SK-N-SH treated with all-trans-retinoic acid at 6 μM for 48 hours (cell line): ENCODE measurements at regions not wholly inside any gene's neighbourhood (a gene's known extent, or its start where the extent isn't known, plus 50 kb on each side); places are given as distances from the start of the nearest gene placed in this dataset.

Experiments
- ARNTL ChIP-seq: fragments of 450-650 bp; formaldehyde crosslinking; IDR thresholded peaks from 2 replicates; pipeline ENCODE4 v1.5.0; 2020; ENCODE audit warnings: low read depth, mild to moderate bottlenecking, moderate library complexity, borderline replicate concordance
- CSDC2 ChIP-seq: fragments of 250-450 bp; sonication (Bioruptor Pico); IDR thresholded peaks from 2 replicates; pipeline ENCODE4 v1.5.0; 2020; ENCODE audit warnings: mild to moderate bottlenecking, moderate library complexity
- GLIS3 ChIP-seq: fragments of 250-450 bp; sonication (Bioruptor Pico); IDR thresholded peaks from 2 replicates; pipeline ENCODE4 v1.5.0; 2020; ENCODE audit warnings: mild to moderate bottlenecking, moderate library complexity
- ISL1 ChIP-seq: fragments of 250-450 bp; sonication (Bioruptor Pico); IDR thresholded peaks from 2 replicates; pipeline ENCODE4 v2.1.2; 2022; ENCODE audit warnings: mild to moderate bottlenecking, moderate library complexity
- POU6F1 ChIP-seq: fragments of 250-450 bp; sonication (Bioruptor Pico); IDR thresholded peaks from 2 replicates; pipeline ENCODE4 v1.8.0; 2021; ENCODE audit warnings: low read depth, mild to moderate bottlenecking, moderate library complexity, borderline replicate concordance
- SNAI2 ChIP-seq: fragments of 250-450 bp; sonication (Bioruptor Pico); IDR thresholded peaks from 2 replicates; pipeline ENCODE4 v1.5.0; 2020; ENCODE audit warnings: mild to moderate bottlenecking, moderate library complexity
- ZFP3 ChIP-seq: fragments of 250-450 bp; sonication (Bioruptor Pico); IDR thresholded peaks from 2 replicates; pipeline ENCODE4 v1.5.0; 2020; ENCODE audit warnings: mild to moderate bottlenecking, moderate library complexity
- ZNF8 ChIP-seq: fragments of 450-650 bp; formaldehyde crosslinking; IDR thresholded peaks from 2 replicates; pipeline ENCODE4 v1.5.0; 2020; ENCODE audit warnings: mild to moderate bottlenecking, moderate library complexity
- TF ChIP-seq, protein P1 (sequence below): fragments of 250-450 bp; sonication (Bioruptor Pico); IDR thresholded peaks from 2 replicates; pipeline ENCODE4 v1.8.0; 2020; ENCODE audit warnings: mild to moderate bottlenecking, moderate library complexity, borderline replicate concordance

- TF ChIP-seq ISL1 (CRISPR knock-in tag) (no peak), ZFP3 (CRISPR knock-in tag) (no peak), POU6F1 (CRISPR knock-in tag) (no peak), ZNF8 (CRISPR knock-in tag) (no peak), SNAI2 (CRISPR knock-in tag) (no peak), CSDC2 (CRISPR knock-in tag) (no peak), ARNTL (CRISPR knock-in tag) (no peak), GLIS3 (CRISPR knock-in tag) (no peak)
- TF ChIP-seq, protein P1, sequence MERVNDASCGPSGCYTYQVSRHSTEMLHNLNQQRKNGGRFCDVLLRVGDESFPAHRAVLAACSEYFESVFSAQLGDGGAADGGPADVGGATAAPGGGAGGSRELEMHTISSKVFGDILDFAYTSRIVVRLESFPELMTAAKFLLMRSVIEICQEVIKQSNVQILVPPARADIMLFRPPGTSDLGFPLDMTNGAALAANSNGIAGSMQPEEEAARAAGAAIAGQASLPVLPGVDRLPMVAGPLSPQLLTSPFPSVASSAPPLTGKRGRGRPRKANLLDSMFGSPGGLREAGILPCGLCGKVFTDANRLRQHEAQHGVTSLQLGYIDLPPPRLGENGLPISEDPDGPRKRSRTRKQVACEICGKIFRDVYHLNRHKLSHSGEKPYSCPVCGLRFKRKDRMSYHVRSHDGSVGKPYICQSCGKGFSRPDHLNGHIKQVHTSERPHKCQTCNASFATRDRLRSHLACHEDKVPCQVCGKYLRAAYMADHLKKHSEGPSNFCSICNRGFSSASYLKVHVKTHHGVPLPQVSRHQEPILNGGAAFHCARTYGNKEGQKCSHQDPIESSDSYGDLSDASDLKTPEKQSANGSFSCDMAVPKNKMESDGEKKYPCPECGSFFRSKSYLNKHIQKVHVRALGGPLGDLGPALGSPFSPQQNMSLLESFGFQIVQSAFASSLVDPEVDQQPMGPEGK (CRISPR knock-in tag) = no peak
Measured at GRCh38 chr2:163062524-163062923, 224.0 kb upstream of the KCNH7 start.
